Mesenchymal stem cell (in vitro differentiated cells and primary cell): ENCODE measurements at regions not wholly inside any gene's neighbourhood (a gene's known extent, or its start where the extent isn't known, plus 50 kb on each side); places are given as distances from the start of the nearest gene placed in this dataset.

Source experiments
- DNase-seq: peaks from one replicate; pipeline ENCODE4 v3.0.0-alpha.2; 2013
- H2AFZ ChIP-seq: one replicate; pipeline ENCODE4 v1.6.1; 2013; ENCODE audit warnings: low read depth, mild to moderate bottlenecking, control low read depth, inconsistent platforms, low read length, moderate library complexity
- H2AK5ac ChIP-seq: 2 replicates; pipeline ENCODE4 v1.6.1; 2013; ENCODE audit warnings: low read length, moderate library complexity, mild to moderate bottlenecking, inconsistent platforms; ENCODE audit not compliant: severe bottlenecking
- H2BK120ac ChIP-seq: one replicate; pipeline ENCODE4 v1.6.1; 2013; ENCODE audit warnings: low read depth, mild to moderate bottlenecking, inconsistent platforms, low read length, moderate library complexity
- H2BK12ac ChIP-seq, 2 experiments: one replicate each; pipeline ENCODE4 v1.6.1; 2013; ENCODE audit warnings: inconsistent platforms in 2 of 2, low read length in 2 of 2, mild to moderate bottlenecking in 2 of 2, moderate library complexity in 2 of 2, control low read depth in 1 of 2
- H2BK15ac ChIP-seq: one replicate; pipeline ENCODE4 v1.6.1; 2013; ENCODE audit warnings: mild to moderate bottlenecking, low read depth, inconsistent platforms; ENCODE audit not compliant: poor library complexity, severe bottlenecking
- H2BK5ac ChIP-seq: 2 replicates; pipeline ENCODE4 v1.6.1; 2013; ENCODE audit warnings: low read depth, mild to moderate bottlenecking, low read length, control low read depth, inconsistent platforms; ENCODE audit not compliant: poor library complexity, severe bottlenecking
- H3K14ac ChIP-seq, 2 experiments: one replicate each; pipeline ENCODE4 v1.6.1; 2013; ENCODE audit warnings: inconsistent platforms in 2 of 2, low read length in 2 of 2, control low read depth in 1 of 2, mild to moderate bottlenecking in 1 of 2, moderate library complexity in 1 of 2
- H3K18ac ChIP-seq, 2 experiments: one replicate each; pipeline ENCODE4 v1.6.1; 2013; ENCODE audit warnings: inconsistent platforms in 2 of 2, low read length in 2 of 2, control low read depth in 1 of 2, low read depth in 1 of 2, mild to moderate bottlenecking in 1 of 2
- H3K23ac ChIP-seq, 2 experiments: one replicate each; pipeline ENCODE4 v1.6.1; 2013; ENCODE audit warnings: inconsistent platforms in 2 of 2, low read length in 2 of 2, mild to moderate bottlenecking in 2 of 2, moderate library complexity in 2 of 2, control low read depth in 1 of 2
- H3K27ac ChIP-seq: 2 replicates; pipeline ENCODE4 v1.5.1; 2013; ENCODE audit warnings: mild to moderate bottlenecking, moderate library complexity, low read length, control low read depth, inconsistent platforms; ENCODE audit not compliant: poor library complexity, severe bottlenecking
- H3K27me3 ChIP-seq, 2 experiments: 2 replicates each; pipeline versions ENCODE4 v1.6.1 to v1.7.0; 2013; ENCODE audit warnings: low read length in 2 of 2, mild to moderate bottlenecking in 2 of 2, moderate library complexity in 2 of 2, control low read depth in 1 of 2, inconsistent platforms in 1 of 2; ENCODE audit not compliant: control insufficient read depth in 1 of 2, insufficient read depth in 1 of 2
- H3K36me3 ChIP-seq, 2 experiments: 2 replicates each; pipeline versions ENCODE4 v1.6.1 to v1.7.0; 2013; ENCODE audit warnings: low read length in 2 of 2, control low read depth in 1 of 2, inconsistent platforms in 1 of 2, low read depth in 1 of 2, mild to moderate bottlenecking in 1 of 2; ENCODE audit not compliant: insufficient read depth in 2 of 2, control insufficient read depth in 1 of 2
- H3K4ac ChIP-seq, 2 experiments: one replicate each; pipeline ENCODE4 v1.6.1; 2013; ENCODE audit warnings: inconsistent platforms in 2 of 2, low read length in 2 of 2, mild to moderate bottlenecking in 2 of 2, moderate library complexity in 2 of 2, control low read depth in 1 of 2, low read depth in 1 of 2
- H3K4me1 ChIP-seq: 2 replicates; pipeline ENCODE4 v1.6.1; 2013; ENCODE audit warnings: low read depth, low read length, control low read depth; ENCODE audit not compliant: control insufficient read depth, insufficient read depth
- H3K4me2 ChIP-seq: 2 replicates; pipeline ENCODE4 v1.6.1; 2013; ENCODE audit warnings: low read length, mild to moderate bottlenecking, inconsistent platforms; ENCODE audit not compliant: poor library complexity, severe bottlenecking
- H3K4me3 ChIP-seq, 2 experiments: 2 replicates each; pipeline versions ENCODE4 v1.5.1 to v1.7.0; 2013; ENCODE audit warnings: low read length in 2 of 2, mild to moderate bottlenecking in 2 of 2, control low read depth in 1 of 2, low read depth in 1 of 2; ENCODE audit not compliant: insufficient read depth in 1 of 2
- H3K79me1 ChIP-seq: replicated peaks from 2 replicates; pipeline ENCODE4 v1.6.1; 2013; ENCODE audit warnings: mild to moderate bottlenecking, control low read depth, low read length, inconsistent platforms; ENCODE audit not compliant: poor library complexity, severe bottlenecking
- H3K9ac ChIP-seq: 2 replicates; pipeline ENCODE4 v1.7.0; 2013; ENCODE audit warnings: mild to moderate bottlenecking, low read length, moderate library complexity
- H3K9me3 ChIP-seq: 2 replicates; pipeline ENCODE4 v1.7.0; 2013; ENCODE audit warnings: mild to moderate bottlenecking, low read length; ENCODE audit not compliant: control insufficient read depth
- H4K8ac ChIP-seq: one replicate; pipeline ENCODE4 v1.6.1; 2013; ENCODE audit warnings: inconsistent platforms, mild to moderate bottlenecking, low read length, moderate library complexity
- H4K91ac ChIP-seq: one replicate; pipeline ENCODE4 v1.6.1; 2013; ENCODE audit warnings: mild to moderate bottlenecking, low read length, inconsistent platforms
- WGBS: methylation state at CpG from one replicate; pipeline ENCODE4 v1.1.7; 2013; ENCODE audit warnings: mixed read lengths; 5-methylcytosine and 5-hydroxymethylcytosine counted together

- Histone ChIP-seq H3K23ac (no peak overlapping the region), H2AFZ (no peak overlapping the region), H2BK120ac (no peak overlapping the region), H3K27ac (no peak overlapping the region), H3K4me1 (no peaks in the 10 kb centered on the region), H3K9ac (no peak overlapping the region), H2BK5ac (no peak overlapping the region), H3K79me1 (no peaks in the 10 kb centered on the region), H2AK5ac (no peak overlapping the region), H3K36me3 (no peaks in the 10 kb centered on the region), H3K4me3 (no peak overlapping the region), H3K9me3 (no peaks in the 10 kb centered on the region), H4K8ac (no peak overlapping the region), H3K4ac (no peak overlapping the region), H3K4me2 (no peak overlapping the region), H2BK12ac (no peak overlapping the region), H3K18ac (no peak overlapping the region), H3K14ac (no peak overlapping the region), H3K27me3 (no peaks in the 10 kb centered on the region), H4K91ac (no peak overlapping the region), H2BK15ac (no peak overlapping the region)
- WGBS: 71% methylated on average over 1 of the region's 4 CpGs
- DNase-seq: no peak
Measured at GRCh38 chr20:60638430-60639098, 613.5 kb upstream of the CDH4 start.

- H3K4me2 ChIP-seq: no peak overlapping the region
- H3K4me3 ChIP-seq: no peak overlapping the region
- H3K14ac ChIP-seq: no peak overlapping the region
- H3K9ac ChIP-seq: no peak overlapping the region
- H3K79me1 ChIP-seq: no peaks in the 10 kb centered on the region
- peaks cover 11% of the 10 kb centered on the region for H3K9me3 ChIP-seq
- H3K27me3 ChIP-seq: no peaks in the 10 kb centered on the region
- 72% methylated on average over 8 of the region's 8 CpGs for WGBS
- no peak for DNase-seq
- H4K8ac ChIP-seq: no peak overlapping the region
- H3K18ac ChIP-seq: no peak overlapping the region
- H3K27ac ChIP-seq: no peak overlapping the region
- H3K4ac ChIP-seq: no peak overlapping the region
- no peak overlapping the region for H2BK5ac ChIP-seq
- no peak overlapping the region for H2BK12ac ChIP-seq
- H2AFZ ChIP-seq: no peak overlapping the region
- no peak overlapping the region for H2BK15ac ChIP-seq
- H3K23ac ChIP-seq: no peak overlapping the region
- H2BK120ac ChIP-seq: no peak overlapping the region
- no peak overlapping the region for H4K91ac ChIP-seq
- H2AK5ac ChIP-seq: no peak overlapping the region
- no peaks in the 10 kb centered on the region for H3K36me3 ChIP-seq
- H3K4me1 ChIP-seq: no peaks in the 10 kb centered on the region
Measured at GRCh38 chr20:60641879-60642447, 610.1 kb upstream of the CDH4 start.

- no peak overlapping the region for H4K8ac ChIP-seq
- no peak overlapping the region for H3K9ac ChIP-seq
- no peak overlapping the region for H2BK5ac ChIP-seq
- no peak for DNase-seq
- WGBS: 68% methylated on average over 4 of the region's 4 CpGs
- H2AFZ ChIP-seq: no peak overlapping the region
- H3K4ac ChIP-seq: no peak overlapping the region
- no peak overlapping the region for H3K4me2 ChIP-seq
- H3K36me3 ChIP-seq: no peaks in the 10 kb centered on the region
- no peak overlapping the region for H4K91ac ChIP-seq
- H2BK15ac ChIP-seq: no peak overlapping the region
- H3K27me3 ChIP-seq: no peaks in the 10 kb centered on the region
- no peaks in the 10 kb centered on the region for H3K79me1 ChIP-seq
- no peak overlapping the region for H3K23ac ChIP-seq
- H3K18ac ChIP-seq: no peak overlapping the region
- no peak overlapping the region for H3K27ac ChIP-seq
- no peak overlapping the region for H2AK5ac ChIP-seq
- no peak overlapping the region for H2BK12ac ChIP-seq
- H3K14ac ChIP-seq: no peak overlapping the region
- no peak overlapping the region for H3K4me3 ChIP-seq
- H3K9me3 ChIP-seq: peaks cover 14% of the 10 kb centered on the region
- no peak overlapping the region for H2BK120ac ChIP-seq
- no peaks in the 10 kb centered on the region for H3K4me1 ChIP-seq
Measured at GRCh38 chr20:60642541-60642940, 609.5 kb upstream of the CDH4 start.

- Histone ChIP-seq H3K36me3 (no peaks in the 10 kb centered on the region), H2BK120ac (no peak overlapping the region), H2BK5ac (no peak overlapping the region), H3K27me3 (no peaks in the 10 kb centered on the region), H3K9me3 (peaks cover 14% of the 10 kb centered on the region), H2AFZ (no peak overlapping the region), H3K9ac (no peak overlapping the region), H2BK15ac (no peak overlapping the region), H2BK12ac (no peak overlapping the region), H3K4me1 (no peaks in the 10 kb centered on the region), H4K91ac (no peak overlapping the region), H3K14ac (no peak overlapping the region), H3K18ac (no peak overlapping the region), H3K4me3 (no peak overlapping the region), H3K79me1 (no peaks in the 10 kb centered on the region), H3K4me2 (no peak overlapping the region), H3K23ac (no peak overlapping the region), H3K27ac (no peak overlapping the region), H2AK5ac (no peak overlapping the region), H4K8ac (no peak overlapping the region), H3K4ac (no peak overlapping the region)
- no peak for DNase-seq
- 72% methylated on average over 6 of the region's 6 CpGs for WGBS
Measured at GRCh38 chr20:60648556-60648955, 603.5 kb upstream of the CDH4 start.
